Stimulated activated CD8-positive, alpha-beta memory T cell treated with anti-CD3 and anti-CD28 coated beads, Interleukin-15, amount 100 ng/mL, for 1 hour (primary cell): ENCODE measurements at regions not wholly inside any gene's neighbourhood (a gene's known extent, or its start where the extent isn't known, plus 50 kb on each side); places are given as distances from the start of the nearest gene placed in this dataset.

Experiments used
- DNase-seq: peaks from one replicate; pipeline ENCODE4 v3.0.0-alpha.2; 2020; ENCODE audit warnings: low read depth

GRCh38 chr18:37720663-37721062, 155.1 kb upstream of the CELF4 start:
- DNase-seq = no peak

GRCh38 chr18:37717656-37718055, 152.1 kb upstream of the CELF4 start:
- DNase-seq = no peak

GRCh38 chr18:37717098-37717497, 151.5 kb upstream of the CELF4 start:
- DNase-seq = no peak

GRCh38 chr18:37716106-37716735, 150.6 kb upstream of the CELF4 start:
- no peak for DNase-seq

- DNase-seq = no peak
Measured at GRCh38 chr18:37714691-37715090, 149.1 kb upstream of the CELF4 start.

GRCh38 chr18:37712776-37713175, 147.2 kb upstream of the CELF4 start:
- DNase-seq = no peak

- no peak for DNase-seq
Measured at GRCh38 chr18:37711766-37712505, 146.3 kb upstream of the CELF4 start.

- no peak for DNase-seq
Measured at GRCh38 chr18:37710726-37711125, 145.1 kb upstream of the CELF4 start.

GRCh38 chr18:37709740-37710139, 144.1 kb upstream of the CELF4 start:
- no peak for DNase-seq

GRCh38 chr18:37705016-37705415, 139.4 kb upstream of the CELF4 start:
- no peak for DNase-seq

- no peak for DNase-seq
Measured at GRCh38 chr18:37702841-37703240, 137.2 kb upstream of the CELF4 start.

- no peak for DNase-seq
Measured at GRCh38 chr18:37701967-37702366, 136.4 kb upstream of the CELF4 start.

GRCh38 chr18:37698508-37699040, 133.0 kb upstream of the CELF4 start:
- no peak for DNase-seq

- no peak for DNase-seq
Measured at GRCh38 chr18:37694516-37694915, 128.9 kb upstream of the CELF4 start.

- no peak for DNase-seq
Measured at GRCh38 chr18:37691162-37691561, 125.6 kb upstream of the CELF4 start.

- DNase-seq = no peak
Measured at GRCh38 chr18:37689841-37690240, 124.2 kb upstream of the CELF4 start.

- no peak for DNase-seq
Measured at GRCh38 chr18:37684590-37684989, 119.0 kb upstream of the CELF4 start.

GRCh38 chr18:37684183-37684582, 118.6 kb upstream of the CELF4 start:
- DNase-seq = no peak

GRCh38 chr18:37680911-37681310, 115.3 kb upstream of the CELF4 start:
- no peak for DNase-seq

- no peak for DNase-seq
Measured at GRCh38 chr18:37676276-37676675, 110.7 kb upstream of the CELF4 start.

- no peak for DNase-seq
Measured at GRCh38 chr18:37675699-37676098, 110.1 kb upstream of the CELF4 start.

- DNase-seq = no peak
Measured at GRCh38 chr18:37674570-37674969, 109.0 kb upstream of the CELF4 start.

- no peak for DNase-seq
Measured at GRCh38 chr18:37673671-37674070, 108.1 kb upstream of the CELF4 start.
